A549 (cell line): ENCODE measurements at regions not wholly inside any gene's neighbourhood (a gene's known extent, or its start where the extent isn't known, plus 50 kb on each side); places are given as distances from the start of the nearest gene placed in this dataset.

Source experiments
- ATAC-seq, 2 experiments: fragments of 200-7000 bp in 1 of 2; fragments of >200 bp in 1 of 2; cut with Nextera tagmentation in 1 of 2; cut with Tn5 transposase in 1 of 2; 3 replicates each; pipeline versions ENCODE4 v1.8.0 to v1.9.1; 2018 to 2020; ENCODE audit warnings: mild to moderate bottlenecking in 1 of 2, moderate library complexity in 1 of 2
- CTCF ChIA-PET: fragments of 300-600 bp; sonication (Branson Sonifier 250); formaldehyde crosslinking; extraction: SDS; loops from one replicate; lab custom pipeline; 2021; ENCODE audit warnings: antibody characterized with exemption, inconsistent platforms; lab: Yijun Ruan, JAX
- POLR2A ChIA-PET: fragments of 350-600 bp; formaldehyde crosslinking; extraction: SDS; loops from one replicate; lab custom pipeline; 2021; ENCODE audit warnings: antibody characterized with exemption, inconsistent platforms; lab: Yijun Ruan, JAX
- DNase-seq, 2 experiments: peaks; one replicate each; pipeline versions ENCODE4 v3.0.0 to v3.0.0-alpha.2; 2011 to 2016; ENCODE audit warnings: low read depth in 1 of 2, low spot score in 1 of 2
- FAIRE-seq: peaks from 2 replicates; lab custom pipeline; 2011; peaks lifted over from hg19 to GRCh38; lab: Jason Lieb, UNC
- H3K27ac ChIP-seq, 2 experiments: fragments of >200 bp; sonication (Bioruptor Twin); formaldehyde crosslinking; 3 replicates each; pipeline ENCODE4 v1.5.1; 2016 to 2017
- H3K4me1 ChIP-seq: fragments of >200 bp; sonication (Bioruptor Twin); formaldehyde crosslinking; 3 replicates; pipeline ENCODE4 v1.6.1; 2016
- H3K4me2 ChIP-seq: fragments of >200 bp; sonication (Bioruptor Twin); formaldehyde crosslinking; 3 replicates; pipeline ENCODE4 v1.6.1; 2016
- H3K4me3 ChIP-seq: fragments of >200 bp; sonication (Bioruptor Twin); formaldehyde crosslinking; 3 replicates; pipeline ENCODE4 v1.5.1; 2016
- H3K9me3 ChIP-seq: fragments of >200 bp; sonication (Bioruptor Twin); formaldehyde crosslinking; 3 replicates; pipeline ENCODE4 v1.6.1; 2016
- ATOH8 ChIP-seq: fragments of 250-450 bp; sonication (Bioruptor Pico); IDR thresholded peaks from 2 replicates; pipeline ENCODE4 v1.5.0; 2020; ENCODE audit warnings: low read depth, mild to moderate bottlenecking, moderate library complexity
- BCL3 ChIP-seq: fragments of >200 bp; sonication (Bioruptor Twin); formaldehyde crosslinking; IDR thresholded peaks from 3 replicates; pipeline ENCODE4 v1.6.1; 2016
- CEBPB ChIP-seq, 2 experiments: fragments of >200 bp in 1 of 2; sonication (Bioruptor Twin) in 1 of 2; formaldehyde crosslinking in 1 of 2; IDR thresholded peaks; 2 replicates each; pipeline ENCODE4 v1.6.1; 2012 to 2016
- CHD2 ChIP-seq: fragments of 150-350 bp; IDR thresholded peaks from 2 replicates; pipeline ENCODE4 v1.6.1; 2014; ENCODE audit warnings: low read length; ENCODE audit not compliant: partially characterized antibody
- CHD4 ChIP-seq: fragments of 200-600 bp; sonication (generic); IDR thresholded peaks from 2 replicates; pipeline ENCODE4 v1.6.1; 2016; ENCODE audit warnings: antibody characterized with exemption, mild to moderate bottlenecking, borderline replicate concordance
- ESRRA ChIP-seq: fragments of 150-350 bp; IDR thresholded peaks from 2 replicates; pipeline ENCODE4 v1.6.1; 2014; ENCODE audit warnings: mild to moderate bottlenecking, low read length, borderline replicate concordance
- FOXS1 ChIP-seq: fragments of 250-450 bp; sonication (Bioruptor Pico); IDR thresholded peaks from 2 replicates; pipeline ENCODE4 v1.5.0; 2020; ENCODE audit warnings: mild to moderate bottlenecking, moderate library complexity
- HEYL ChIP-seq: fragments of 250-450 bp; sonication (Bioruptor Pico); IDR thresholded peaks from 2 replicates; pipeline ENCODE4 v1.8.0; 2021; ENCODE audit warnings: mild to moderate bottlenecking, moderate library complexity
- HMGXB4 ChIP-seq: fragments of 250-450 bp; sonication (Bioruptor Pico); IDR thresholded peaks from 2 replicates; pipeline ENCODE4 v1.5.0; 2021; ENCODE audit warnings: mild to moderate bottlenecking, moderate library complexity, borderline replicate concordance
- HOXA7 ChIP-seq: fragments of 250-450 bp; sonication (Bioruptor Pico); IDR thresholded peaks from 2 replicates; pipeline ENCODE4 v1.5.0; 2020; ENCODE audit warnings: mild to moderate bottlenecking, moderate library complexity
- HOXB13 ChIP-seq: fragments of 250-450 bp; sonication (Bioruptor Pico); IDR thresholded peaks from 2 replicates; pipeline ENCODE4 v1.5.0; 2020; ENCODE audit warnings: low read depth, mild to moderate bottlenecking, moderate library complexity
- HOXB5 ChIP-seq: fragments of 250-450 bp; sonication (Bioruptor Pico); IDR thresholded peaks from 2 replicates; pipeline ENCODE4 v1.5.0; 2020; ENCODE audit warnings: mild to moderate bottlenecking, moderate library complexity
- NPAS2 ChIP-seq: fragments of 250-450 bp; sonication (Bioruptor Pico); IDR thresholded peaks from 2 replicates; pipeline ENCODE4 v1.8.0; 2022; ENCODE audit warnings: mild to moderate bottlenecking, moderate library complexity, borderline replicate concordance
- PBX3 ChIP-seq: IDR thresholded peaks from 2 replicates; pipeline ENCODE4 v1.6.1; 2012
- PHF8 ChIP-seq: fragments of 200-600 bp; sonication (generic); IDR thresholded peaks from 2 replicates; pipeline ENCODE4 v1.6.1; 2016; ENCODE audit warnings: low read depth, mild to moderate bottlenecking, antibody characterized with exemption, moderate library complexity, borderline replicate concordance
- RARB ChIP-seq: fragments of 250-450 bp; sonication (Bioruptor Pico); IDR thresholded peaks from 2 replicates; pipeline ENCODE4 v1.8.0; 2021; ENCODE audit warnings: mild to moderate bottlenecking, moderate library complexity
- RCOR1 ChIP-seq: fragments of 150-350 bp; IDR thresholded peaks from 2 replicates; pipeline ENCODE4 v1.6.1; 2014; ENCODE audit warnings: antibody characterized with exemption, low read length, low read depth
- RFX5 ChIP-seq: fragments of 450-650 bp; IDR thresholded peaks from 2 replicates; pipeline ENCODE4 v1.7.1; 2014; ENCODE audit warnings: antibody characterized with exemption, mild to moderate bottlenecking, moderate library complexity
- RNF2 ChIP-seq: fragments of 200-600 bp; sonication (generic); IDR thresholded peaks from 2 replicates; pipeline ENCODE4 v1.6.1; 2016; ENCODE audit warnings: low read depth, mild to moderate bottlenecking, antibody characterized with exemption, moderate library complexity, borderline replicate concordance
- ZC3H11A ChIP-seq: fragments of 450-650 bp; IDR thresholded peaks from 2 replicates; pipeline ENCODE4 v1.6.1; 2014; ENCODE audit warnings: antibody characterized with exemption, mild to moderate bottlenecking
- ZFP36 ChIP-seq: fragments of 450-650 bp; IDR thresholded peaks from 2 replicates; pipeline ENCODE4 v1.6.1; 2014; ENCODE audit warnings: borderline replicate concordance; ENCODE audit not compliant: partially characterized antibody
- whole genome bisulfite sequencing: methylation state at CpG from one replicate; pipeline ENCODE4 v1.1.6; 2017; ENCODE audit errors: missing lambda C conversion rate; 5-methylcytosine and 5-hydroxymethylcytosine counted together

- FAIRE-seq (no peak), DNase-seq (no peak), ATAC-seq (no peak)
- WGBS: 92% methylated on average over 9 of the region's 9 CpGs
- no peak overlapping the region for H3K4me3 ChIP-seq
- ChIA-PET POLR2A (no interaction called here), CTCF (interaction anchor here (1.2 kb wide), 1 partner anchor 10 kb away, joined by 4 read pairs; no protein-coding TSS in a partner anchor)
- peaks cover 9% of the 10 kb centered on the region; the same call in 2 of the 3 replicates for H3K4me1 ChIP-seq
- TF ChIP-seq ESRRA (no peak), RFX5 (no peak), FOXS1 (CRISPR knock-in tag) (no peak), RCOR1 (no peak), PHF8 (no peak), CHD4 (no peak), CEBPB (IDR thresholded peaks at IDR 0.05) (no peak), HMGXB4 (no peak), ATOH8 (CRISPR knock-in tag) (no peak), NPAS2 (no peak), CHD2 (no peak)
- H3K4me2 ChIP-seq: no peak overlapping the region
- H3K9me3 ChIP-seq: no peaks in the 10 kb centered on the region
- H3K27ac ChIP-seq: no peak overlapping the region
Measured at GRCh38 chr15:70197945-70198361, 100.2 kb upstream of the TLE3 start.

- FAIRE-seq: no peak
- Histone ChIP-seq H3K27ac (no peak overlapping the region), H3K4me1 (peaks cover 9% of the 10 kb centered on the region; the same call in 2 of the 3 replicates), H3K4me3 (no peak overlapping the region), H3K9me3 (no peaks in the 10 kb centered on the region), H3K4me2 (no peak overlapping the region)
- CTCF ChIA-PET: interaction anchor here (1.2 kb wide), 1 partner anchor 10 kb away, joined by 4 read pairs; no protein-coding TSS in a partner anchor
- 85% methylated on average over 10 of the region's 10 CpGs for WGBS
- no peak for ATAC-seq
- no peak for TF ChIP-seq ZC3H11A
- TF ChIP-seq ZFP36: no peak
- TF ChIP-seq HOXB5 (CRISPR knock-in tag): no peak
- no peak for TF ChIP-seq RFX5
- TF ChIP-seq RNF2: no peak
- TF ChIP-seq NPAS2: no peak
- no peak for TF ChIP-seq HOXB13 (CRISPR knock-in tag)
- no peak for TF ChIP-seq BCL3
- no peak for TF ChIP-seq PBX3
- no peak for TF ChIP-seq CEBPB (IDR thresholded peaks at IDR 0.05)
- TF ChIP-seq HOXA7: no peak
- no peak for TF ChIP-seq RARB
- no peak for TF ChIP-seq HEYL (CRISPR knock-in tag)
- no peak for TF ChIP-seq FOXS1 (CRISPR knock-in tag)
- DNase-seq: no peak
- POLR2A ChIA-PET: no interaction called here
Measured at GRCh38 chr15:70197318-70197944, 99.7 kb upstream of the TLE3 start.
